Activated CD4-positive, alpha-beta T cell treated with anti-CD3 and anti-CD28 coated beads for 36 hours (primary cell): ENCODE measurements at regions not wholly inside any gene's neighbourhood (a gene's known extent, or its start where the extent isn't known, plus 50 kb on each side); places are given as distances from the start of the nearest gene placed in this dataset.

Source experiments
- ATAC-seq: fragments of 200-7000 bp; cut with Tn5 transposase; one replicate; pipeline ENCODE4 v1.10.0; 2021; ENCODE audit warnings: mild to moderate bottlenecking, moderate library complexity
- CTCF ChIA-PET: fragments of 350-600 bp; sonication (Branson Sonifier 250); formaldehyde crosslinking; loops from one replicate; lab custom pipeline; 2021; ENCODE audit warnings: antibody characterized with exemption; lab: Charles Lee
- POLR2A ChIA-PET: fragments of 350-600 bp; sonication (Branson Sonifier 250); formaldehyde crosslinking; loops from one replicate; lab custom pipeline; 2021; ENCODE audit warnings: antibody characterized with exemption, inconsistent platforms; lab: Charles Lee
- DNase-seq: peaks from one replicate; pipeline ENCODE4 v3.0.0-alpha.2; 2020
- H3K27ac Mint-ChIP-seq: one replicate; pipeline ENCODE4 v1.8.0; 2021; ENCODE audit warnings: mixed read lengths
- H3K27me3 Mint-ChIP-seq: one replicate; pipeline ENCODE4 v1.8.0; 2021; ENCODE audit warnings: mixed read lengths
- H3K36me3 Mint-ChIP-seq: one replicate; pipeline ENCODE4 v1.8.0; 2021; ENCODE audit warnings: low read depth, mixed read lengths
- H3K4me1 Mint-ChIP-seq: one replicate; pipeline ENCODE4 v1.8.0; 2021; ENCODE audit warnings: mixed read lengths
- H3K4me3 Mint-ChIP-seq: one replicate; pipeline ENCODE4 v1.8.0; 2021; ENCODE audit warnings: mild to moderate bottlenecking, moderate library complexity, mixed read lengths
- H3K9me3 Mint-ChIP-seq: one replicate; pipeline ENCODE4 v1.8.0; 2021; ENCODE audit warnings: low read depth, mixed read lengths
- intact Hi-C, 2 experiments: fragments of 100-400 bp; cut with DNase I in 1 of 2; cut with micrococcal nuclease in 1 of 2; formaldehyde crosslinking; loops; one replicate each; pipeline versions ENCODE4 v1.14.2 to v1.15.1; 2022 to 2024; cut with DNase I, micrococcal nuclease

GRCh38 chr14:42782754-42783153 is 1176.1 kb downstream of the LRFN5 start:
- peaks cover 15% of the 10 kb centered on the region for H3K9me3 Mint-ChIP-seq
- intact Hi-C loops, result no loop called here
- POLR2A ChIA-PET, result no interaction called here
- CTCF ChIA-PET, result no interaction called here
- H3K4me3 Mint-ChIP-seq, result no peak overlapping the region
- H3K27me3 Mint-ChIP-seq, result no peaks in the 10 kb centered on the region
- H3K4me1 Mint-ChIP-seq, result no peaks in the 10 kb centered on the region
- no peak overlapping the region for H3K27ac Mint-ChIP-seq
- no peak for ATAC-seq
- DNase-seq, result no peak
- no peaks in the 10 kb centered on the region for H3K36me3 Mint-ChIP-seq

- CTCF ChIA-PET, result no interaction called here
Observed at GRCh38 chr14:42778984-42779383, 1172.3 kb downstream of the LRFN5 start.

GRCh38 chr14:42750771-42751170 is 1144.1 kb downstream of the LRFN5 start:
- Mint-ChIP-seq H3K36me3 (no peaks in the 10 kb centered on the region), H3K9me3 (peaks cover 5% of the 10 kb centered on the region), H3K4me1 (no peaks in the 10 kb centered on the region), H3K4me3 (no peak overlapping the region), H3K27ac (no peak overlapping the region), H3K27me3 (no peaks in the 10 kb centered on the region)
- intact Hi-C loops, result no loop called here
- CTCF ChIA-PET, result interaction anchor here (0.5 kb wide), 1 partner anchor 63 kb away, joined by 3 read pairs; no protein-coding TSS in a partner anchor
- ATAC-seq, result no peak
- POLR2A ChIA-PET, result no interaction called here
- DNase-seq, result no peak

More at GRCh38 chr14:42778984-42779383, 1172.3 kb downstream of the LRFN5 start:
- intact Hi-C loops, result no loop called here
- Mint-ChIP-seq H3K9me3 (peaks cover 12% of the 10 kb centered on the region), H3K4me1 (no peaks in the 10 kb centered on the region), H3K36me3 (no peaks in the 10 kb centered on the region), H3K27me3 (no peaks in the 10 kb centered on the region), H3K27ac (no peak overlapping the region), H3K4me3 (no peak overlapping the region)
- POLR2A ChIA-PET, result no interaction called here
- no peak for DNase-seq
- ATAC-seq, result no peak

- intact Hi-C loops, result no loop called here
- ATAC-seq (no peak), DNase-seq (no peak)
- H3K36me3 Mint-ChIP-seq, result no peaks in the 10 kb centered on the region
- H3K4me1 Mint-ChIP-seq, result no peaks in the 10 kb centered on the region
- H3K9me3 Mint-ChIP-seq, result peaks cover 9% of the 10 kb centered on the region
- ChIA-PET CTCF (interaction anchor here (0.9 kb wide), 1 partner anchor 16 kb away, joined by 5 read pairs; no protein-coding TSS in a partner anchor), POLR2A (no interaction called here)
- no peak overlapping the region for H3K27ac Mint-ChIP-seq
- no peaks in the 10 kb centered on the region for H3K27me3 Mint-ChIP-seq
- no peak overlapping the region for H3K4me3 Mint-ChIP-seq
Observed at GRCh38 chr14:42742084-42742483, 1135.4 kb downstream of the LRFN5 start.

GRCh38 chr14:42736408-42736807 is 1129.7 kb downstream of the LRFN5 start:
- Mint-ChIP-seq H3K36me3 (no peaks in the 10 kb centered on the region), H3K9me3 (peaks cover 12% of the 10 kb centered on the region), H3K27me3 (no peaks in the 10 kb centered on the region), H3K4me1 (no peaks in the 10 kb centered on the region), H3K4me3 (no peak overlapping the region), H3K27ac (no peak overlapping the region)
- intact Hi-C loops, result no loop called here
- DNase-seq, result no peak
- ChIA-PET CTCF (no interaction called here), POLR2A (no interaction called here)
- ATAC-seq, result no peak

- CTCF ChIA-PET, result no interaction called here
- peaks cover 17% of the 10 kb centered on the region for H3K9me3 Mint-ChIP-seq
- DNase-seq (no peak), ATAC-seq (no peak)
- no peak overlapping the region for H3K27ac Mint-ChIP-seq
- H3K36me3 Mint-ChIP-seq, result no peaks in the 10 kb centered on the region
- H3K4me3 Mint-ChIP-seq, result no peak overlapping the region
- intact Hi-C loops, result no loop called here
- H3K27me3 Mint-ChIP-seq, result no peaks in the 10 kb centered on the region
- POLR2A ChIA-PET, result no interaction called here
- no peaks in the 10 kb centered on the region for H3K4me1 Mint-ChIP-seq
Observed at GRCh38 chr14:42734041-42734440, 1127.4 kb downstream of the LRFN5 start.

- Mint-ChIP-seq H3K36me3 (no peaks in the 10 kb centered on the region), H3K4me1 (no peaks in the 10 kb centered on the region), H3K27me3 (no peaks in the 10 kb centered on the region), H3K9me3 (peaks cover 22% of the 10 kb centered on the region), H3K4me3 (no peak overlapping the region), H3K27ac (no peak overlapping the region)
- intact Hi-C loops, result no loop called here
- ChIA-PET CTCF (no interaction called here), POLR2A (no interaction called here)
- no peak for DNase-seq
- no peak for ATAC-seq
Observed at GRCh38 chr14:42732005-42732404, 1125.3 kb downstream of the LRFN5 start.

GRCh38 chr14:42731480-42731879 is 1124.8 kb downstream of the LRFN5 start:
- DNase-seq (no peak), ATAC-seq (no peak)
- H3K27me3 Mint-ChIP-seq, result no peaks in the 10 kb centered on the region
- H3K4me3 Mint-ChIP-seq, result no peak overlapping the region
- CTCF ChIA-PET, result no interaction called here
- no peak overlapping the region for H3K27ac Mint-ChIP-seq
- H3K9me3 Mint-ChIP-seq, result peaks cover 22% of the 10 kb centered on the region
- intact Hi-C loops, result no loop called here
- POLR2A ChIA-PET, result no interaction called here
- no peaks in the 10 kb centered on the region for H3K36me3 Mint-ChIP-seq
- H3K4me1 Mint-ChIP-seq, result no peaks in the 10 kb centered on the region

- no peaks in the 10 kb centered on the region for H3K4me1 Mint-ChIP-seq
- H3K4me3 Mint-ChIP-seq, result no peak overlapping the region
- POLR2A ChIA-PET, result no interaction called here
- intact Hi-C loops, result no loop called here
- no peaks in the 10 kb centered on the region for H3K27me3 Mint-ChIP-seq
- no peak for DNase-seq
- no peak for ATAC-seq
- CTCF ChIA-PET, result no interaction called here
- no peak overlapping the region for H3K27ac Mint-ChIP-seq
- H3K9me3 Mint-ChIP-seq, result peaks cover 14% of the 10 kb centered on the region
- H3K36me3 Mint-ChIP-seq, result no peaks in the 10 kb centered on the region
Observed at GRCh38 chr14:42729681-42730080, 1123.0 kb downstream of the LRFN5 start.

GRCh38 chr14:42719391-42719790 is 1112.7 kb downstream of the LRFN5 start:
- CTCF ChIA-PET, result no interaction called here
- no peaks in the 10 kb centered on the region for H3K27me3 Mint-ChIP-seq
- peaks cover 3% of the 10 kb centered on the region for H3K9me3 Mint-ChIP-seq
- H3K36me3 Mint-ChIP-seq, result no peaks in the 10 kb centered on the region
- intact Hi-C loops, result no loop called here
- ATAC-seq (no peak), DNase-seq (no peak)
- POLR2A ChIA-PET, result no interaction called here
- no peaks in the 10 kb centered on the region for H3K4me1 Mint-ChIP-seq
- no peak overlapping the region for H3K4me3 Mint-ChIP-seq
- H3K27ac Mint-ChIP-seq, result no peak overlapping the region

GRCh38 chr14:42715316-42715715 is 1108.6 kb downstream of the LRFN5 start:
- intact Hi-C loops, result no loop called here
- CTCF ChIA-PET, result no interaction called here
- Mint-ChIP-seq H3K27ac (no peak overlapping the region), H3K4me3 (no peak overlapping the region), H3K9me3 (peaks cover 3% of the 10 kb centered on the region), H3K36me3 (no peaks in the 10 kb centered on the region), H3K27me3 (no peaks in the 10 kb centered on the region), H3K4me1 (no peaks in the 10 kb centered on the region)
- ATAC-seq, result no peak
- POLR2A ChIA-PET, result no interaction called here
- no peak for DNase-seq

GRCh38 chr14:42710071-42710470 is 1103.4 kb downstream of the LRFN5 start:
- peaks cover 4% of the 10 kb centered on the region for H3K9me3 Mint-ChIP-seq
- ChIA-PET POLR2A (no interaction called here), CTCF (no interaction called here)
- ATAC-seq (no peak), DNase-seq (no peak)
- H3K27me3 Mint-ChIP-seq, result no peaks in the 10 kb centered on the region
- no peaks in the 10 kb centered on the region for H3K4me1 Mint-ChIP-seq
- intact Hi-C loops, result no loop called here
- H3K4me3 Mint-ChIP-seq, result no peak overlapping the region
- no peak overlapping the region for H3K27ac Mint-ChIP-seq
- H3K36me3 Mint-ChIP-seq, result no peaks in the 10 kb centered on the region

GRCh38 chr14:42703501-42703900 is 1096.8 kb downstream of the LRFN5 start:
- POLR2A ChIA-PET, result no interaction called here
- no peaks in the 10 kb centered on the region for H3K36me3 Mint-ChIP-seq
- no peak overlapping the region for H3K4me3 Mint-ChIP-seq
- no peaks in the 10 kb centered on the region for H3K27me3 Mint-ChIP-seq
- no peak overlapping the region for H3K27ac Mint-ChIP-seq
- no peaks in the 10 kb centered on the region for H3K4me1 Mint-ChIP-seq
- H3K9me3 Mint-ChIP-seq, result peaks cover 9% of the 10 kb centered on the region
- CTCF ChIA-PET, result no interaction called here
- intact Hi-C loops, result no loop called here
- no peak for DNase-seq
- no peak for ATAC-seq
